ENCODE measurements at regions not wholly inside any gene's neighbourhood (a gene's known extent, or its start where the extent isn't known, plus 50 kb on each side); places are given as distances from the start of the nearest gene placed in this dataset.

- H3K27me3 ChIP-seq (ENCODE audit: control insufficient read depth in 2 of 2, insufficient read depth in 2 of 2, low read length in 2 of 2): no peaks in the 10 kb centered on the region
- no peak for TF ChIP-seq CTCF (IDR thresholded peaks at IDR 0.05)
- H3K27me3 Mint-ChIP-seq (ENCODE audit: low read depth in 3 of 3): peaks cover 0 to under 1% (median 0%) of the 10 kb centered on the region in 3 donors
- peaks cover 0 to 2% (median 0%) of the 10 kb centered on the region in 7 donors for H3K9me3 Mint-ChIP-seq
- DNase-seq: no peak
- no peak overlapping the region for H3K27ac ChIP-seq (ENCODE audit: low read depth in 1 of 2, low read length in 2 of 2)
- no peak overlapping the region for H3K4me3 ChIP-seq (replicated peaks in 1 of 3; ENCODE audit: low read depth in 2 of 3, low read length in 3 of 3)
- no peaks in the 10 kb centered on the region for H3K36me3 ChIP-seq (replicated peaks in 1 of 2; ENCODE audit: control insufficient read depth in 1 of 2, insufficient read depth in 2 of 2, low read length in 2 of 2)
- intact Hi-C loops (cut with micrococcal nuclease): no loop called here
- no peak overlapping the region for H3K9ac ChIP-seq (ENCODE audit: insufficient read depth, low read length, poor library complexity, severe bottlenecking)
- no peaks in the 10 kb centered on the region for H3K4me1 ChIP-seq (ENCODE audit: control insufficient read depth in 1 of 2, insufficient read depth in 2 of 2, low read length in 2 of 2)
- H3K4me2 ChIP-seq (replicated peaks; ENCODE audit: extremely low read depth, low read length, poor library complexity, severe bottlenecking): no peak overlapping the region
- WGBS (ENCODE audit: insufficient coverage): no CpG with 5 or more reads among the region's 1 CpG
- no peaks in the 10 kb centered on the region for H3K36me3 Mint-ChIP-seq
- H4K20me1 ChIP-seq (ENCODE audit: insufficient read depth, low read length): no peaks in the 10 kb centered on the region
- H3K79me2 ChIP-seq (ENCODE audit: insufficient read depth, low read length): no peaks in the 10 kb centered on the region
- no peak overlapping the region for H3K27ac Mint-ChIP-seq
- H3K4me1 Mint-ChIP-seq: no peaks in the 10 kb centered on the region
- no peak overlapping the region for H3K4me3 Mint-ChIP-seq
- H3K9me3 ChIP-seq (replicated peaks in 1 of 2; ENCODE audit: control insufficient read depth in 1 of 2, insufficient read depth in 1 of 2, low read length in 2 of 2): no peaks in the 10 kb centered on the region
- no peak overlapping the region for H2AFZ ChIP-seq (ENCODE audit: insufficient read depth, low read depth, low read length, poor library complexity, severe bottlenecking)
Observed at GRCh38 chr6:93083337-93084230, 335.8 kb downstream of the EPHA7 start.

- no peaks in the 10 kb centered on the region for H4K20me1 ChIP-seq (ENCODE audit: insufficient read depth, low read length)
- Mint-ChIP-seq H3K4me3 (no peak overlapping the region), H3K4me1 (no peaks in the 10 kb centered on the region), H3K27ac (no peak overlapping the region), H3K36me3 (no peaks in the 10 kb centered on the region), H3K27me3 (ENCODE audit: low read depth in 3 of 3) (peaks cover 0 to 1% (median 0%) of the 10 kb centered on the region in 3 donors), H3K9me3 (peaks cover 0 to 2% (median 0%) of the 10 kb centered on the region in 7 donors)
- H3K9ac ChIP-seq (ENCODE audit: insufficient read depth, low read length, poor library complexity, severe bottlenecking): no peak overlapping the region
- H3K36me3 ChIP-seq (replicated peaks in 1 of 2; ENCODE audit: control insufficient read depth in 1 of 2, insufficient read depth in 2 of 2, low read length in 2 of 2): no peaks in the 10 kb centered on the region
- intact Hi-C loops (cut with micrococcal nuclease): no loop called here
- H3K4me1 ChIP-seq (ENCODE audit: control insufficient read depth in 1 of 2, insufficient read depth in 2 of 2, low read length in 2 of 2): no peaks in the 10 kb centered on the region
- H3K27me3 ChIP-seq (ENCODE audit: control insufficient read depth in 2 of 2, insufficient read depth in 2 of 2, low read length in 2 of 2): no peaks in the 10 kb centered on the region
- no peak overlapping the region for H3K4me2 ChIP-seq (replicated peaks; ENCODE audit: extremely low read depth, low read length, poor library complexity, severe bottlenecking)
- H3K79me2 ChIP-seq (ENCODE audit: insufficient read depth, low read length): no peaks in the 10 kb centered on the region
- no peak for DNase-seq
- no peak overlapping the region for H3K27ac ChIP-seq (ENCODE audit: low read depth in 1 of 2, low read length in 2 of 2)
- H3K9me3 ChIP-seq (replicated peaks in 1 of 2; ENCODE audit: control insufficient read depth in 1 of 2, insufficient read depth in 1 of 2, low read length in 2 of 2): no peaks in the 10 kb centered on the region
- TF ChIP-seq CTCF (IDR thresholded peaks at IDR 0.05): no peak
- H3K4me3 ChIP-seq (replicated peaks in 1 of 3; ENCODE audit: low read depth in 2 of 3, low read length in 3 of 3): no peak overlapping the region
- WGBS (ENCODE audit: insufficient coverage): 60% methylated on average over 2 of the region's 3 CpGs
- H2AFZ ChIP-seq (ENCODE audit: insufficient read depth, low read depth, low read length, poor library complexity, severe bottlenecking): no peak overlapping the region
Observed at GRCh38 chr6:93081901-93082300, 337.5 kb downstream of the EPHA7 start.
